ENCODE measurements at regions not wholly inside any gene's neighbourhood (a gene's known extent, or its start where the extent isn't known, plus 50 kb on each side); places are given as distances from the start of the nearest gene placed in this dataset.
"Not testable (repeated sequence)": the region's sequence is repeated elsewhere in the genome, so short reads cannot be mapped to it uniquely, and the experiment has no call there.

DNA sequence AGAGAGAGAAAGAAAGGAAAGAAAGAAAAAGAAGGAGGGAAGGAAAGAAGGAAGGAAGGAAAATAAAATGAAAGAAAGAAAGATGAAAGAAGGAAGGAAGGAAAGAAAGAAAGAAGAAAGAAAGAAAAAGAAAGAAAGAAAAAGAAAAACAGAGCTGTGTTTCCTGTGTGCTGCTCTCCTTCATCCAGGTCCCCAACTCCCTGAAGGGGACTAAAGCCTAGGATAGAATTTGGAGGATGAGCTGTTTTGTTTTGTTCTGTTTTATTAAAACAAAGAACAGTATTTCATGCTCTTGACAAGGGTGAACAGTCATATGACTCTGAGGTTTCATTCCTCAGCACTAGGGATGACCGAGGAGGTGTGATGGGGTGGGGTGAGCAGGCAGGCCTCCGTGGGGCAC, 164.8 kb upstream of the NDN start:
- no peak for DNase-seq

DNA sequence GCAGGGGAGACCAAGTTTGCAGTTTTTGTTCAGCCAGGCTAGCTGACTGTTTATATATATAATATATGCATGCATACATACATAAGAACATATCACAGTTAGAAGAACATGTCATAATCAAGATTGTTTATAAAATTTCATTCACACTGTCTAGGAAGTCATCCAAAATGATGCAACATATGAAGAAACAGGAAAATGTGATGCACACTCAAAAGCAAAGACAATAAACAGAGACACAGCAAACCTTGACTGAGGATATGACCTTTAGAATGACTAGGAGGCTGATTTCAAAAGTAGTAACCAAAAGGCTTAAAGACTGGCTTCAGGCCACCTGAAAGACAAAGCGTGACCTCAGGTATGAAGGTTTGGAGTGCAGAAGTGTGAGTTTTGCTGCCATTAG, 166.2 kb upstream of the NDN start:
- DNase-seq, result no peak

DNA sequence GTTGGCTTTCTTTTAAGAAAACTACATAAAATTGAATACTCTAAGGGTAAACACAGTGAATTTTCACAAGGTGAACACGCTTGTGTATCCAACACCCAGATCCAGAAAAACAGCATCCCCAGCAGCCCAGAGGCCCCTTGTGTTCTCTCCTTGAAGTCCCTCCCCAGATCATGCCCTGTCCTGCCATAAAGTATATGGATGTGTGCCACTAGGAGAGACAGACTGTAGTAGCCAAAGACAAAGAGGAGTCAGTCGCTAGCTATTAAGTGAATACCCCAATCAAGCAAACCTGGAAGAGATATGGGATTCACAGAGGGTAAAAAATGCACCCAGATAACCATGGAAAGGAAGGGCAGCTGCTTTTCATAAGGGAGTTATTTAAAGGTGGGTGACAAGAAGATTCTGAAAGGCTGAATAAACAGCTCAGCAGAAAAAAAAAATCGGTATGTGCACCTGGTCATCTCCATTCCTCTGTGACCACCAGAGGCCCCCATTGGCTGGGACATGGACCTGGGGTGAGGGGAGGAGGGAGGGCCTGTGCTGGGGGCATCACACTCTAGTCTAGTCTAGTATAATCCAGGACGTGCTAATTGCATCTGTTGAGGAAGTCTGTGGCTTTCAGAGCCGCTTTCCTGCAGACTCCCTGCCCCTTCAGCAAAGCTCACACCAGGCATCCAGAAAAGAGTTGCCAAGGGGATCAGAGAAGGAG, 167.3 kb upstream of the NDN start:
- no peak for DNase-seq

DNA sequence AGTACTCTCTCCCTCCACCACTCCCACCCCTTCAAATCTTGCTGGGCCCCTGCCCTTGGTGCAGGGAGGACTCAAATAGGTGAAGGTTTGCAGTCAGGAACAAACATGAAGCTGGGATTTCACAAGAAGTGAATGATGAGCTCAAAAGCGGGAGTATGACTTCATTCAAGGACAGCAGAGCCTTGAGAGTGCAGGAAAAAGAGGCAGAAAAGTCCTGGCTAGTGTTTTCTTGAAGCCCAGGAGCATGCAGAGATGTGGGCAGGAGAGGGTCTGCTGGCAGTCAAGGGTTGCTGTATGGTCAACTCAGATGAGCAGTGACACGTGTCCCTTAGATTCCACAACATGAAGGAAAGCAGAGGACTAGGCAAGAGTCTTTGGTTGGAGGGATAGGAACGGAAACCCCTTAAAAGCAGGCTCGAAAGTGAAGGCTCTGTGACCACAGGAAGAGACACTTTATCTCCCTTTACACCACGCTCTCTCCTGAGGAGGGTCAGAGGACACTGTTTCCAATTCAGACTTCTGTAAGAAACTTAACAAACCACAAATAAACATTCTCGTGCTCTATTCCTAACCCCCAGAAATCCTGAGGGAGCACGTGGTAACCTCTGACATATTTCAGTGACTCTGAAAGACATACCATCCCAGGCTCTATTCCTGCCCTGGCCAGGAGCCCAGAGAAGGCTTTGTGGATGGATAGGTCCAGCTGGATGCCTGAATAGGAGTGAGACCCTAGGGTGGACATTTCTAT, 168.0 kb upstream of the NDN start:
- no peak for DNase-seq

DNA sequence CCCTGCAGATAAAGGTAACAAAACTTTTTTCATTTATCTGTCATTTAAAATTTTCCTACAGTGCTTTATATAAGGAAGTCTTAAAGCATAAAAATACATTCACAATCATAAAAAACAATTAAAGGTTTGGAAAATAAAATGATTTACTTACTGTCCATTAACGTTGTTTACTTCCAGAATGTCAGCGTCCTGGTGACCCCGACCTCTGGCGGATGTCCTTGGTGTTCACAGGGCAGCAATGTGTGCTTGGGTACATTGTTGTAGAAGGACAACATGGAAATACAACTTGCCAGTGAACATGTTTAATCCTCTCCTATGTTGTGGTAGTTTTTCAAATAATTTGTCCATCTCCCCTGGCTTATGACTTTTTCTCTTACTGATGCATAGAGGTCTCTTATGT, 168.8 kb upstream of the NDN start:
- DNase-seq, result no peak

DNA sequence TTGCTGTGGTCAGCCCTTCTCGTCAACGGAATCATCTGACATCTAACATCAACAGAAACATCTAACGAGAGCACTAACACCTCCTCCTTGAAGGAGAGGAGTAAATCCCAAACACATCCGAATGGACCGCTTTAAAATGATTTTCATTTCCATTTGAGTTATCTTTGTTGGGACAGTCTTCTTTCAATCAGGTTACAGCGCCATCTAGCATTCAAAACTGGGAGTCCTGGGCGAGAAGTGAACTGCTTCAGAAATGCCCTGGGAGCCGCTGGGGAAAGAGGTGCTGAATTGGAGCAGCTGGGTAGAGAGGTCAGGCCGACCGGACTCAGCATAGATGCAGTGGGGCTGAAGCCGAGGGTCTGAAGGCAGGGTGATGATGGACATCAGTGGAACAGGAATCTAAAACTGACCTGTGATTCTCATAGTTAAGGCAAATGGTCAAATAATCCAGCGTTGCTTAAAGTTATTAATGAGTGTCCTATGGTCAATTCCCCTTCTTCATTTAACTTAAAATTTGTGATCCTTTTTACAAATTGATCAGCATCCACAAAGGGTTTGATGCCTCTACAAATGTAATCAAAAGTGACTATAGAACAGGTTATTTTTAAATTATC, 170.0 kb upstream of the NDN start:
- no peak for DNase-seq

DNA sequence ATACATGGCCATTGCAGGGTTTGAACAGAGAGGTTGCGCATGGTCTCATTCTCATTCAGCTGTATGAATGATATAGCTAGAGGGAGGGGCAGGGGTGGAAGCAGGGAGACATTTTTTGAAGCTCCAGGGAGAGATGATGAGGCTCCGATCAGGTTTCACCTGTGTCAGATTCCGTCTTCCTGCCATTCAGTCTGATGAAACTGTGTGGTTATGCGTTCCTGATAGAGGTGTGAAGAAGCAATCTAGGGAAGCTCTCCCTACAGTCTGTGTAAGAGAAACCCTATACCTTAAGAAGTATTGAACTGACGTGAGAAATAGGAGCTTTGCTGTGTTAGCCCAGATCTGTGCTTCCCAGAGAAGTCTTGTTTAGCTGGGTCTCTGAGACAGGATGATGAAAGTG, 171.9 kb upstream of the NDN start:
- no peak for DNase-seq

DNA sequence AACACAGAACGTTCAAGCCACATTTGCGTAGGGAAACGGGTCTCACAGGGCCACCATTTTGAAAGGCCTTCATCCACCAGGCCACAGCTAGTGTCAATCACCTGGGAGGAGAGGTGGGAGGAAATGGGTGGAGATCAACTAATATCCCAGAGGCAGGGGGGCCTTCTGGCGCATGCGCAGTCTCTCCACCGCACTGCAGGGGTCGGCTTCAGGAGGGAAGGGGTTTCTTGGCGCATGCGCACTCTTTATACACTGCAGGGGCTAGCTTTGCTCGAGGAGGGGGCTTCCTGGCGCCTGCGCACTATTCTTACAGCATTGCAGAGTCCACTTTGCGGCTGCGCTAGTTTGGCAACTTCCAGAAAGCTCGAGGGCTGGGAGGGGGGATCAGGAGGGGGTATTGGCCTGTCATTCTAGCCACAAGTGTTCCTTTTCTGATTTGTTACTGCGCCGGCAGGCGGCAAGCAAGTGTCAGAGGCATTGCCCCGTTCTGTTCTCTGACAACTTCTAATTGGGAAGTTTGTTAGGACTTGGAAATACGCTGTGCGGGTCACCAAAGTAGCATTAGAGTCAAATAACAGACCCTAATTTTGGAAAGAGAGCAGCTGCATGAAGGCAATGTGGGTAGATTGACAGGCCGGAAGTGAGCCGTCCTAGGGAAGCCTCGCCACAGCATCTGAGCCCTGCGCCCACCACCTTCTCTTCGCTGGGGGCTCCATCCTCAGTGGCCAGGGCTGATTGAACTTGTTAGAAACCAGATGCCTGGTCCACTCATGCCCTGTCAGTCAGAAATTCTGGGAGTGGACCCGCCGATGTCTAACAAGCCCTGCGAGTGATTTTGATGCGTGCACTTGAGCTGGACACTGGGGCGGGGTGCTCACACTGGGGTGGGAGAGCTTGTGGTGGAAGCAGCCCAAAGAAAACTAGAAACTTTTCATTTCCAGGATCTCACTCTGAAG, 173.5 kb upstream of the NDN start:
- no peak for DNase-seq

DNA sequence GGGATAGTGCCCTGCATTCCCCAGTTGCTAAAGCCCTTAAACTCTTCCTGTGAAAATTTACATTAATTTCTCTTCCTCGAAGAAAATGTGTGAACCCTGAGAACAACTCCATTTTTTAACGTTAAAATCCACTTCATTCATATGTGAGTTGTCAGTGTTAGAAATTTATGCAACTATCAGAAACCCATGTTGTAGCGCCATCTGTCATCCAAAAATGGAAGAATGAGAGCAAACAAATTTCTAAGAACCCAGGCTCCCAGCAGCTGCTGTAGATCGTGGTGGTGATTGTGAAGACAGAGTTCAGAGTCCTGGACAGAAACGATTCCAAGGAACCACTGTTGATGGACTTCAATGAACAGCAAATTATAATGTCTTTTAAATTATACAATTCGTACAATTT, 179.7 kb upstream of the NDN start:
- DNase-seq, result no peak

DNA sequence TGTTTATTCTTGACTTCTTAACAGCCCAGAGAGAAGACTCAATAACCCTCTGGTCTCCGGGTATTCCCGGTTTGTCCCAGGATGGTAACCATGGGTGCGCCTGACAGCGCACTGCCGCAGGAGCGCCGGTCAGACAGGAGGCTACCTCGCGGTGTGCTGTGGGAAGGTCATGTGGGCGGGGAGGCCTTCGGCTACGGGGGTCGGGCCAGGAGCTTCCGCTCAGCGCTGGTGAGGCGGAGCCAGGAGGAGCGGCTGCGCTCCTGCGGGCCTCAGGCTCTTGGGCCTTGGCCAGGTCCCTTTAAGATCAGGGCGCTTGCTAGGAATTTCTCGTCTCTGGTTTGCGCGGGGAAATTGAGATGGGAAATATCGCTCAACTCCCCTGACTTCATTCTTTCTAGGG, 182.3 kb upstream of the NDN start:
- peak; percentile 18 for DNase-seq

DNA sequence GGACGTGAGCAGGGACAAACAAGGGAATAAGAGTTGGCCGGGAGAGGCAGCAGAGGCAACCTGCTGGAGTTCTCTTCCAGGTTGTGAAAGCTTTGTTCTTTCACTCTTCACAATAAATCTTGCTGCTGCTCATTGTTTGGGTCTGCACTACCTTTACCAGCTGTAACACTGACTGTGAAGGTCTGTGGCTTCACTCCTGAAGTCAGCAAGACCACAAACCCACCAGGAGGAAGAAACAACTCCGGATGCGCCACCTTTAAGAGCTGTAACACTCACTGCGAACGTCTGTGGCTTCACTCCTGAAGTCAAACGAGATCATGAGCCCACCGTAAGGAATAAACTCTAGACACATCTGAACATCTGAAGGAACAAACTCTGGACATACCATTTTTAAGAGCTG, 186.5 kb upstream of the NDN start:
- DNase-seq, result not testable (repeated sequence)

DNA sequence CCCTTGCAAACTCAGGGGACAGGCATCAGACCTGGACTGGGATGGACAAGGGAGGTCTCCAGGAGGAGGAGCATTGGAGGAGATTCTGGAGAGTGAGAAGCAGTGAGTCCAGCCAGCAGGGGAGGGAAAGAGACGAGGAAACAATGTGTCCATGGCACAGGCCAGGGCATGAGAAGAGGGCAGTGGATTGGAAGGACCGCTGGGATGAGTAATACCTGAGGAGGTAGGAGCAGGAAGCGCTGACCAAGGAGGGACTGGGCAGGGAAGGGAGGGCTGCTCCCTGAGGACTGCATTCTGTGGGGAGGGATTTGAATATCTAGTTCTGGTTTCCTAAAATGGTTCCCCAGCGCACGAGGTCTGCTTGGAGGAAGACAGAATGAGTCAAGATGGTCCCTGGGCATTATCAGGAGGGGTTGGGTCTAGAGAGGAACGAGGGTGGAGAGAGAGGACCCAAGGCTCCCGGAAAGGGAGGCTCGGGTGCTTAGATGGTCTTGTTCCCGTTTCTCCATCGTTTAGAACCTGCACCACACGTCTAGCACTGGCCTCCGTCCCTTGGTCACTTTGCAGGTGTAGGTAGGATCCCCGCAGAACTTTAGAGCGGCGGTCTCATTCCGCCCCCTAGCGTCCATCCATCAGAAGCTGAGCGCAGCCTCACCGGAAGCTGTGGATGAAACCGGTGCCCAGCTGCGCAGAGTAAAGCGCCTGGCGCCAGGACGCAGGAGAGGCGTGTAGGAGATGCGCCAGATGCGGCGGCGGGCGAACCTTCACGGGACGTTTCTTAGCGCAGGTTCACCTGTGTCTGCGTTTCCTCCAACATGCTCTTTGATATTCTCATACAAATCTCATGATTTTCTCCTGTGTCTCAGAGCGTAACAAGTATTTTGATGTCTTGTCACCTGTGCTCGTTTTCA, 190.7 kb upstream of the NDN start:
- DNase-seq, result peak; percentile 56

DNA sequence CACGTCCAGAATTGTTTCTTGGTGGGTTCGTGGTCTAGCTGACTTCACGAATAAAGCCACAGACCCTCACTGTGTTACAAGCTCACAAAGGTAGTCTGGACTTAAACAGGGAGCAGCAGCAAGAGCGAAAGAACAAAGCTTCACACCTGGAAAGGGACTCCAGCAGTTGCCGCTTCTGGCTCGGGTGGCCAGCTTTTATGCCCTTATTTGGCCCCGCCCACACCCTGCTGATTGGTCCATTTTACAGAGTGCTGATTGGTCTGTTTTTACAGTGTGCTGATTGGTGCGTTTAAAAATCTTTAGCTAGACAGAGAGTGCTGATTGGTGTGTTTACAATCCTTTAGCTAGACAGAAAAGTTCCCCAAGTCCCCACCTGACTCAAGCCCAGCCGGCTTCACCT, 194.2 kb upstream of the NDN start:
- DNase-seq, result no peak

DNA sequence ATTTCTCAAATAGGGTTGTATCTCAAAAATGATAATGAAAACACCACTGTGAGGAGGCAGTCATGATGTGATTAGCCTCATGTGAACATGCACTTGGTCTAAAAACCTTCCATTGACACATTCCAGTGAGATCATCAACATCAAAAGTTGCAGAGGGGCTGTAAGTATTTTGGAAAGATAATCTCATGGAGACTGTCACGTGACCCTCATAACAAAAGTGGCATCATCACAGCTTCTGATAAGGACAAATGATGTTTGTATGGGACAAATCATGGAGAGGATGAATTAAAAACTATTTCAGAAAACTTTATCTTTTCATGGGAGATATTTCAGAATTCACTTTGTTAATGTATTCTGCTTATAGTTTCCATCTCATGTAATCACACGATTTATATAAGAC, 203.1 kb upstream of the NDN start:
- DNase-seq, result no peak

DNA sequence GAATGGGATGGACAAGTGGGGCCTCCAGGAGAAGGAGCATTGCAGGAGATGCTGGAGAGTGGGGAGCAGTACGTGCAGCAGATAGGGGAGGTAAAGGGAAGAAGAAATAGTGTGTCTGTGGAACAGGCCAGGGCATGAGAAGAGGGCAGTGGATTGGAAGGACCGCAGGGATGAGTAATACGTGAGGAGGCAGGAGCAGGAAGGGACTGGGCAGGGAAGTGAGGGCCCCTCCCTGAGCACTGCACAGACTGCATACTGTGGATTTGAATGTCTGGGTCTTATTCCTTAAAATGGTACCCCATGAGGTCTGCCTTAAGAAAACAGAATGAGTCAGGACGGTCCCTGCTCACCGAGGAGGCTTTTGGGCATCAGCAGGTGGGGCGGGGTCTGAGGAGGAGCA, 210.0 kb upstream of the NDN start:
- no peak for DNase-seq

DNA sequence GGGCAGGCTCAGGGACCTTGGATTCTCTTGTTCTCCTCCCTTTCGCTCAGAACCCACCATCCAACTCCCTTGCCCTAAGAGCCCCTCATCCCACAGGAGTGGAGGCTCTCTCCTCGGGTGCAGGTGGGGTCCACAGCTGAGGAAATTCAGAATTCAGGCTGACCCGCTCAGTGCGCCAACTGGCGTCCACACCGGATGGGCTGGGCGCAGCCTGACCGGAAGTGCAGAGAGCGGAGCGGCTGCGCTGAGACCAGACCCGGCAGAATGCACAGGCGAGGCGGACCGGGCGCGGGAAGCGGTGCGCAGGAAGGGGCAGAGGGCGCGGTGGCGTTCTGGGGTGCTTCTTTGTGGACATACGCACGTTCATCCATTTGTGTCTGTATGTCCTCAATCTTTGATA, 210.4 kb upstream of the NDN start:
- DNase-seq, result no peak

DNA sequence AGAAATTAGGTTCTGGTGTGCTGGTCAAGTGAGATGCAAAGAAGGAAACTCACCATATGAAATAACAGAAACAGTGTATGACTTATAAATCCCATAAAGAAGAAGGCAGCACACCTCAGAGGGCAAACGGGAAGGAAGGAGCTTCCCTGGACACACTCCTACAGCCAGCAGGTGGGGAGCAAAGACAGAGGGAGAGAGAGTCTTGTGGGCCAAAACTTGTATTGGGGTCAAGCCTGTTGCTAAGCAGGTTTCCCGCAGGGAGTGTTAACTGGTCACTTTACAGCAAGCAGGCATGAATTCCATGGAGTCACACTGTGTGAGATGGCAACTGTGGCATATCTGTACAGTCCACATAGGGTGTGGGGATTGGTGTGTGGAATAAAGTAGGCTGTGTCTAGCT, 222.9 kb upstream of the NDN start:
- no peak for DNase-seq

DNA sequence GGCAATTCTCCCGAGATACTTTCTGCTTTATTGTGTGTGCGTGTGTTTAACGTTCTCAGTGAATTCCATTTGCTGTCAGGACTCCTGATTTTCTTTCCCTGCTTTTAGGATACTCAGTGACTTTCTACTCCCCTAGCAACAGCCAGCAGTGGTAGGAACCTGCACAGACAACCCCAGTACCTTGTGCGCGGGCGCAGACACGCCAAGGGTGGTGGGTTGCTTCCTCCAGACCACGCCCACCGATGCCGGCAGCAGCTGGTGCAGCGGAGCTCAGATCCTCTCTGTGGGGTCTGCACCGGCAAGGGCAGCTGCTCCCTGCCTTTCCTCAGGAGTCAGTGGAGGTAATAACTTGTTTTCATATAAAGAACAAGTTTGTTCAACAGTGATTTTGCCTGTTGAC, 225.1 kb upstream of the NDN start:
- no peak for DNase-seq

DNA sequence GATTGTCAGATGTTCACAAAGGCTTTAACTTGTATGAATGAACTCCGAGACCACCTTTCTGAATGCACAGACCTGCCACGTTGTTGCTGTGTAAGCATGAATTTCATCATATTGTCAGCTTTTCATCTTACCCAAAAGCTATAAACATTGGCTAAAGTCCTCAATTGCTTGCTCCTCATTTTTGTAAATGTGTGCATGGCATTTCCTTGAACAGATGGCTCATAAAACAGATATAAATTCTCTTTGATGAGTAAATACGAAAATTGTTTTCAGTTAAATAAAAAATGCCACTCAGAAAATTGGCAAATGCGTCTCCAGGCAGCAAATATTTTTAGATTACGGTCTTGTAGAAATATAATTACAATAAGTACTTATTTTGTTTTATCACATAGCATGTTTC, 226.0 kb upstream of the NDN start:
- DNase-seq, result no peak

DNA sequence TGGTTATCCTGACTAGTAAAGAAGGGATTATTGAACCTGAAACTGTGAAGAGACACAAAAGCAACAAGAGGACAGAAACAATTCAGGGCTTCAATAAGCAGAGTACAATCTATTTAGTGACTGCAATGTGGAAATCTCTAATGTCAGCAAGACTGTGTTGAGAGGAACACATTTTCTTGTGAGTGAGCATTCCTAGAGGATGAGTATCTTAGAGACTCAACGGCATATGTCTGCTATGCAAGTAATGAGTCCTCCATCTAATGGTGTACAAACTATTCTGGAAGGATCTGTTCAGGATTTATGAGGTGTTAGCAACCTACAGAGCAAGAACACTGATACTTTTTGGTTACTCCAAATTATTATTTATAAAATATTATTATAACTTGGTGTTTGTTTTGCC, 226.5 kb upstream of the NDN start:
- no peak for DNase-seq

DNA sequence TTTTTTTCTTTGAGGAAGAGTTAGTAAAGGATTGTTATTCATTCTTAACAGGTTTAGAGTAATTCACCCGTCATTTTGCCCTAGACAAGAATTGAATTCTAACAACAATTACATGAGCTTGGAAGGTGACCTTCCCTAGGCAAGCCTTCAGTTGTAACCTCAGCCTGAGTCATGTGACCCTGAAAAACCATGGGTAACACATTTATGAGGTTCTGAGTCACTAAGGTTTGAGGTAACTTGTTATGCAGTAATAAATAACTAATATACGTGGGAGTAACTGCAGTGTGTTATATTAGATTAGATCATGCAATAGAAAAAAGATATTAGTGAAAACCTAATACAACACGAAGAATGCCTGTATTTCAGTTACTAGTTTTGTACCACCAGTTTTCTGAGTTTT, 237.6 kb upstream of the NDN start:
- DNase-seq, result no peak

DNA sequence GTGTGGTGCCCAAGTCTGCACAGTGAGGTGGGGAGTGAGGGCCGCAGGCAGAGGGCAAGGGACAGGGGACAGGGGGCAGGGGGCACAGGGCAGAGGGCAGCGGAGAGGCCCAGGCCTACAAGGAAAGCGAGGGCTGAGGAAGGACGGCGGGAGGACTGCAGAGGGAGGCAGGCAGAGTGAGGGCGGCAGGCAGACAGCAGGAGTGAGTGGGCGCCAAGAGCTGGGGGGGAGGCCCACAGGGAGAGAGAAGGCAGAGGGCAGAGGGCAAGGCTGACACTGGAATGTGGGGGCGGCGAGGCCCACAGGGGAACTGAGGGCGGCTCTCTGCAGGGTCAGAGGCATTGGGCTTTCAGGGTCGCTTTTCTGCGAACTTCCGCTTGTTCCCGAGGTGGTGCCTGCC, 267.8 kb upstream of the NDN start:
- no peak for DNase-seq
